ENCODE measurements at regions not wholly inside any gene's neighbourhood (a gene's known extent, or its start where the extent isn't known, plus 50 kb on each side); places are given as distances from the start of the nearest gene placed in this dataset.

GRCh38 chr13:110807546-110807945 lies 94.0 kb downstream of the ING1 start:
- TF ChIP-seq, protein P1, sequence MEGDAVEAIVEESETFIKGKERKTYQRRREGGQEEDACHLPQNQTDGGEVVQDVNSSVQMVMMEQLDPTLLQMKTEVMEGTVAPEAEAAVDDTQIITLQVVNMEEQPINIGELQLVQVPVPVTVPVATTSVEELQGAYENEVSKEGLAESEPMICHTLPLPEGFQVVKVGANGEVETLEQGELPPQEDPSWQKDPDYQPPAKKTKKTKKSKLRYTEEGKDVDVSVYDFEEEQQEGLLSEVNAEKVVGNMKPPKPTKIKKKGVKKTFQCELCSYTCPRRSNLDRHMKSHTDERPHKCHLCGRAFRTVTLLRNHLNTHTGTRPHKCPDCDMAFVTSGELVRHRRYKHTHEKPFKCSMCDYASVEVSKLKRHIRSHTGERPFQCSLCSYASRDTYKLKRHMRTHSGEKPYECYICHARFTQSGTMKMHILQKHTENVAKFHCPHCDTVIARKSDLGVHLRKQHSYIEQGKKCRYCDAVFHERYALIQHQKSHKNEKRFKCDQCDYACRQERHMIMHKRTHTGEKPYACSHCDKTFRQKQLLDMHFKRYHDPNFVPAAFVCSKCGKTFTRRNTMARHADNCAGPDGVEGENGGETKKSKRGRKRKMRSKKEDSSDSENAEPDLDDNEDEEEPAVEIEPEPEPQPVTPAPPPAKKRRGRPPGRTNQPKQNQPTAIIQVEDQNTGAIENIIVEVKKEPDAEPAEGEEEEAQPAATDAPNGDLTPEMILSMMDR (IDR thresholded peaks at IDR 0.05; ENCODE audit: poor library complexity, severe bottlenecking), result no peak
- TF ChIP-seq RAD21 (conservative IDR thresholded peaks at IDR 0.05), result no peak
- TF ChIP-seq REST (IDR thresholded peaks at IDR 0.05; ENCODE audit: borderline replicate concordance), result no peak
- TF ChIP-seq EP300 (conservative IDR thresholded peaks at IDR 0.05; ENCODE audit: poor library complexity, severe bottlenecking), result no peak
- TF ChIP-seq SMC3 (conservative IDR thresholded peaks at IDR 0.05; ENCODE audit: poor library complexity), result no peak
- TF ChIP-seq EZH2 (IDR thresholded peaks at IDR 0.05; ENCODE audit: borderline replicate concordance, insufficient read depth, low read length, poor library complexity, severe bottlenecking), result no peak
- no peak for TF ChIP-seq TAF1 (IDR thresholded peaks at IDR 0.05; ENCODE audit: low read depth)
- TF ChIP-seq POLR2AphosphoS5 (IDR thresholded peaks at IDR 0.05), result no peak
- TF ChIP-seq MXI1 (conservative IDR thresholded peaks at IDR 0.05; ENCODE audit: poor library complexity, severe bottlenecking), result no peak
- Histone ChIP-seq H3K9ac (ENCODE audit: low read length) (no peak overlapping the region), H3K27ac (ENCODE audit: low read length) (no peak overlapping the region), H3K9me3 (ENCODE audit: low read length) (no peaks in the 10 kb centered on the region), H3K4me2 (ENCODE audit: low read length) (no peak overlapping the region), H3K4me3 (ENCODE audit: low read length) (no peak overlapping the region), H2AFZ (ENCODE audit: low read depth, low read length) (no peak overlapping the region), H3F3A (ENCODE audit: insufficient read depth, low read length, poor library complexity, severe bottlenecking) (no peaks in the 10 kb centered on the region), H3K27me3 (ENCODE audit: insufficient read depth, low read depth, low read length) (no peaks in the 10 kb centered on the region), H3K79me2 (replicated peaks; ENCODE audit: insufficient read depth, low read length) (no peaks in the 10 kb centered on the region), H3K9me2 (ENCODE audit: insufficient read depth, low read length) (no peaks in the 10 kb centered on the region), H3K36me3 (ENCODE audit: insufficient read depth, low read length) (no peaks in the 10 kb centered on the region), H4K20me1 (ENCODE audit: insufficient read depth) (no peaks in the 10 kb centered on the region)

DNA sequence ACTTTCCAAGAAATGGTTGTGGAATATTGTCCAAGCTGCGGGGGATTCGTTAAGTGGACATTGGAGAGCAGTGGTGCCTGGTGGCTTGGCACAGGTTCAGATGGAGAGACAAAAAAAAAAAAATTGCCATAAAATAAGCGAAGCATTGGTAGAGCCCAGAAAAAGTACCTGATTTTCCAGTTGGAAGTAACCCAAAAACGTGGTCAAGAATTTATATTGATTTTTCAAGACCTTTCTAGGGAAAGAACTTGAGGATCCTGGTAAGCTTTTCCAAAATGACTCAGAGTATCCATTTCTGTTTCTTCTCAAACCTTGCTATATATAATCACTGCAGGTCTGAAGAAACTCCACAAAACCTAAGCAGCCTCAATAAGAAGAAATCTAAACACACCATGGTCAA lies 94.6 kb downstream of the ING1 start:
- TF ChIP-seq REST (IDR thresholded peaks at IDR 0.05; ENCODE audit: borderline replicate concordance) (no peak), RAD21 (conservative IDR thresholded peaks at IDR 0.05) (no peak)
- no peaks in the 10 kb centered on the region for H3K27me3 ChIP-seq (ENCODE audit: insufficient read depth, low read depth, low read length)

More for the DNA sequence above, 94.6 kb downstream of the ING1 start:
- no peak overlapping the region for H3K27ac ChIP-seq (ENCODE audit: low read length)
- no peaks in the 10 kb centered on the region for H3K36me3 ChIP-seq (ENCODE audit: insufficient read depth, low read length)
- no peak overlapping the region for H2AFZ ChIP-seq (ENCODE audit: low read depth, low read length)
- H3F3A ChIP-seq (ENCODE audit: insufficient read depth, low read length, poor library complexity, severe bottlenecking), result no peaks in the 10 kb centered on the region
- H3K9ac ChIP-seq (ENCODE audit: low read length), result no peak overlapping the region
- H3K4me2 ChIP-seq (ENCODE audit: low read length), result no peak overlapping the region
- H3K4me3 ChIP-seq (ENCODE audit: low read length), result no peak overlapping the region
- no peaks in the 10 kb centered on the region for H3K9me2 ChIP-seq (ENCODE audit: insufficient read depth, low read length)
- H3K9me3 ChIP-seq (ENCODE audit: low read length), result no peaks in the 10 kb centered on the region
- no peaks in the 10 kb centered on the region for H3K79me2 ChIP-seq (replicated peaks; ENCODE audit: insufficient read depth, low read length)
- no peaks in the 10 kb centered on the region for H4K20me1 ChIP-seq (ENCODE audit: insufficient read depth)

Measured in neural cell (in vitro differentiated cells).